IMR-90 (cell line): ENCODE measurements at regions not wholly inside any gene's neighbourhood (a gene's known extent, or its start where the extent isn't known, plus 50 kb on each side); places are given as distances from the start of the nearest gene placed in this dataset.
"Not testable (repeated sequence)": the region's sequence is repeated elsewhere in the genome, so short reads cannot be mapped to it uniquely, and the experiment has no call there.

ENCODE experiments used
- ATAC-seq: fragments of 200-7000 bp; cut with Tn5 transposase; 2 replicates; pipeline ENCODE4 v1.9.1; 2020; ENCODE audit warnings: low read depth, mild to moderate bottlenecking, moderate library complexity
- BruUV-seq: library from RNA; stranded (reverse); fragments of 400-500 nt; replicated peaks from 2 replicates; lab custom pipeline; 2021; lab: Mats Ljungman, UMichigan
- CTCF ChIA-PET: fragments of 300-600 bp; formaldehyde crosslinking; extraction: SDS; loops from one replicate; lab custom pipeline; 2021; ENCODE audit warnings: antibody characterized with exemption; lab: Yijun Ruan, JAX
- POLR2A ChIA-PET: fragments of 300-600 bp; sonication (Branson Sonifier 250); formaldehyde crosslinking; loops from one replicate; lab custom pipeline; 2022; ENCODE audit warnings: antibody characterized with exemption; ENCODE audit not compliant: unreplicated experiment; lab: Charles Lee
- DNase-seq: peaks from one replicate; pipeline ENCODE4 v3.0.0; 2013
- H2AFZ ChIP-seq: replicated peaks from 2 replicates; pipeline ENCODE3; 2013; ENCODE audit warnings: low read length, mild to moderate bottlenecking; ENCODE audit not compliant: poor library complexity
- H2AK5ac ChIP-seq: 2 replicates; pipeline ENCODE4 v1.6.1; 2013; ENCODE audit warnings: low read depth, low read length, inconsistent platforms
- H2AK9ac ChIP-seq: replicated peaks from 2 replicates; pipeline ENCODE3; 2013; ENCODE audit warnings: mild to moderate bottlenecking, low read depth, low read length, moderate library complexity; ENCODE audit not compliant: poor library complexity
- H2BK120ac ChIP-seq: 2 replicates; pipeline ENCODE4 v1.6.1; 2013; ENCODE audit warnings: low read depth, low read length, inconsistent platforms
- H2BK15ac ChIP-seq: 3 replicates; pipeline ENCODE4 v1.6.1; 2013; ENCODE audit warnings: low read depth, low read length, inconsistent platforms
- H2BK20ac ChIP-seq: 2 replicates; pipeline ENCODE4 v1.6.1; 2013; ENCODE audit warnings: low read depth, mild to moderate bottlenecking, inconsistent platforms, low read length, moderate library complexity
- H2BK5ac ChIP-seq: 2 replicates; pipeline ENCODE4 v1.6.1; 2013; ENCODE audit warnings: mild to moderate bottlenecking, low read depth, low read length, inconsistent platforms; ENCODE audit not compliant: poor library complexity, severe bottlenecking
- H3K14ac ChIP-seq: replicated peaks from 2 replicates; pipeline ENCODE4 v1.6.1; 2013; ENCODE audit warnings: low read depth, low read length, inconsistent platforms
- H3K18ac ChIP-seq: 2 replicates; pipeline ENCODE4 v1.6.1; 2013; ENCODE audit warnings: low read depth, low read length, control low read depth
- H3K23ac ChIP-seq: 2 replicates; pipeline ENCODE4 v1.6.1; 2013; ENCODE audit warnings: low read depth, low read length, inconsistent platforms
- H3K27ac ChIP-seq: 2 replicates; pipeline ENCODE4 v1.5.1; 2013; ENCODE audit warnings: mild to moderate bottlenecking, control low read depth, low read length; ENCODE audit not compliant: insufficient read depth
- H3K27me3 ChIP-seq: 2 replicates; pipeline ENCODE4 v1.6.1; 2013; ENCODE audit warnings: low read length; ENCODE audit not compliant: control insufficient read depth, insufficient read depth
- H3K36me3 ChIP-seq: 2 replicates; pipeline ENCODE4 v1.6.1; 2013; ENCODE audit warnings: low read length, mixed read lengths; ENCODE audit not compliant: control insufficient read depth, insufficient read depth
- H3K4ac ChIP-seq: 2 replicates; pipeline ENCODE4 v1.6.1; 2013; ENCODE audit warnings: low read depth, low read length, inconsistent platforms
- H3K4me1 ChIP-seq: 2 replicates; pipeline ENCODE4 v1.6.1; 2013; ENCODE audit warnings: low read length, mixed read lengths; ENCODE audit not compliant: control insufficient read depth, insufficient read depth
- H3K4me2 ChIP-seq: 2 replicates; pipeline ENCODE4 v1.6.1; 2013; ENCODE audit warnings: low read depth, mild to moderate bottlenecking, control low read depth, low read length, moderate library complexity
- H3K4me3 ChIP-seq: 2 replicates; pipeline ENCODE4 v1.5.1; 2013; ENCODE audit warnings: low read depth, mild to moderate bottlenecking, control low read depth, low read length, moderate library complexity; ENCODE audit not compliant: insufficient read depth
- H3K56ac ChIP-seq: 2 replicates; pipeline ENCODE4 v1.6.1; 2013; ENCODE audit warnings: low read length, inconsistent platforms; ENCODE audit not compliant: insufficient read depth; ENCODE audit errors: extremely low read depth
- H3K79me1 ChIP-seq, 2 experiments: 2 replicates each; pipeline ENCODE4 v1.6.1; 2013; ENCODE audit warnings: low read length in 2 of 2, inconsistent platforms in 1 of 2, low read depth in 1 of 2
- H3K9ac ChIP-seq: 2 replicates; pipeline ENCODE4 v1.6.1; 2013; ENCODE audit warnings: low read depth, low read length, control low read depth
- H3K9me1 ChIP-seq: 2 replicates; pipeline ENCODE4 v1.6.1; 2013; ENCODE audit warnings: low read length, inconsistent platforms; ENCODE audit not compliant: insufficient read depth
- H3K9me3 ChIP-seq: 2 replicates; pipeline ENCODE4 v1.6.1; 2013; ENCODE audit warnings: low read length; ENCODE audit not compliant: control insufficient read depth, insufficient read depth
- H4K20me1 ChIP-seq: 2 replicates; pipeline ENCODE4 v1.6.1; 2013; ENCODE audit warnings: low read length, inconsistent platforms; ENCODE audit not compliant: insufficient read depth
- H4K5ac ChIP-seq: 2 replicates; pipeline ENCODE4 v1.6.1; 2013; ENCODE audit warnings: mild to moderate bottlenecking, low read depth, low read length, control low read depth
- H4K8ac ChIP-seq, 2 experiments: 2 replicates each; pipeline ENCODE4 v1.6.1; 2013; ENCODE audit warnings: low read depth in 2 of 2, low read length in 2 of 2, control low read depth in 1 of 2, inconsistent platforms in 1 of 2
- H4K91ac ChIP-seq: 2 replicates; pipeline ENCODE4 v1.6.1; 2013; ENCODE audit warnings: low read depth, low read length, inconsistent platforms; ENCODE audit not compliant: insufficient read depth
- CEBPB ChIP-seq: IDR thresholded peaks from 2 replicates; pipeline ENCODE4 v1.6.1; 2012; ENCODE audit warnings: low read depth, low read length, improper control_type of control experiment
- CHD1 ChIP-seq: IDR thresholded peaks from 2 replicates; pipeline ENCODE4 v1.6.1; 2012; ENCODE audit warnings: low read depth, low read length, improper control_type of control experiment
- NFE2L2 ChIP-seq: fragments of 150-350 bp; IDR thresholded peaks from 2 replicates; pipeline ENCODE4 v1.6.1; 2016; ENCODE audit warnings: low read depth, mild to moderate bottlenecking, low read length
- RAD21 ChIP-seq: IDR thresholded peaks from 2 replicates; pipeline ENCODE4 v1.6.1; 2012; ENCODE audit warnings: low read length, improper control_type of control experiment
- RCOR1 ChIP-seq: IDR thresholded peaks from 2 replicates; pipeline ENCODE4 v1.6.1; 2012; ENCODE audit warnings: mild to moderate bottlenecking, low read length, improper control_type of control experiment; ENCODE audit not compliant: insufficient replicate concordance
- RFX5 ChIP-seq: IDR thresholded peaks from 2 replicates; pipeline ENCODE4 v1.8.0; 2012; ENCODE audit warnings: low read depth, mild to moderate bottlenecking, low read length, moderate library complexity
- SMC3 ChIP-seq: fragments of 150-350 bp; IDR thresholded peaks from 2 replicates; pipeline ENCODE4 v1.6.1; 2016; ENCODE audit warnings: low read depth, mild to moderate bottlenecking, antibody characterized with exemption, low read length, moderate library complexity
- WGBS, 2 experiments: methylation state at CpG; one replicate each; pipeline versions ENCODE4 v1.1.5 to v1.1.7; 2013; ENCODE audit warnings: missing lambda C conversion rate in 2 of 2; ENCODE audit not compliant: insufficient read length in 1 of 2; ENCODE audit errors: extremely low coverage in 2 of 2; 5-methylcytosine and 5-hydroxymethylcytosine counted together
- dilution Hi-C: fragments of 300-500 bp; cut with HindIII; formaldehyde crosslinking; loops from one replicate; pipeline ENCODE4 v1.14.3; 2018; ENCODE audit warnings: low sequenced_read_pairs; ENCODE audit not compliant: unreplicated experiment
- in situ Hi-C: fragments of 300-500 bp; cut with MboI; formaldehyde crosslinking; loops from 3 replicates; pipeline ENCODE4 v1.14.3; 2019; ENCODE audit warnings: low sequenced_read_pairs, inconsistent platforms, mixed read lengths
- intact Hi-C: fragments of 100-400 bp; cut with micrococcal nuclease; formaldehyde crosslinking; loops from 2 replicates; pipeline ENCODE4 v1.10.0; 2022

DNA sequence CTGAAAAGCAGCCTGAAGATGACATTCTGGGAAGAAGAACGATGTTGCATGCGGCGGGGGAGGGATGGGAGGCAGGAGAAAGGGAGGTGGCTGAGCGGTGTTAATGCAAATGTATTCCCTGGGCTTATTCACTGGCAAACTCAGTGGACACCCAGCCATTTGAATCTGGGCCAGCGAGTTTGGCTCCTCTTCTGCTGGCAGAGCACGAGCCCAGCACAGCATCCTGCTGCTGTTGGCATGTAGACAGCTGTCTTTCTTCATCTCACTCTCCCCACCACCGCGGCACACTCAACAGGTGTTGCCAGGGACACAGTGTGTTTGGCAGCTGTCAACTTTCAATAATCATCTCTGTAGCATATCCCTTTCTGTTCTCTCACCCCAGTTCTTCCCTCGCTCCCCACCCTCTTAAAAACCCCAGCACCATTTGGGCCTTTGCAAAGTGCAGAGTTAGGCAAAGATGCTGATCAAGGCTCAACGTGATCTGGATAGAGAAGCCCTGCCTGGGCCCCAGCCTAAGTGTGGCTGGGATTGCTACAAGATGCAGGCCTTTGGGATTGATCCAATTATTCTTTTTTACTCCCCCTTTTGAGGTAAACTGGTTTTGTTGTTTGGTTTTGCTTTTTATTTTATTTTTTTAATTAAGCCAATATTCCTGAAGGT is 131.9 kb downstream of the EXOC5 start:
- no TSS peak for BruUV-seq
- 20% methylated on average over 2 of the region's 10 CpGs; no CpG with 5 or more reads in 1 of the 2 experiments for WGBS, 2 experiments

GRCh38 chr14:57127809-57128208 is 140.9 kb downstream of the EXOC5 start:
- H3K4me3 ChIP-seq, H3K56ac ChIP-seq, BruUV-seq, dilution Hi-C loops, H4K5ac ChIP-seq, H2BK15ac ChIP-seq, DNase-seq, H4K20me1 ChIP-seq, H3K27me3 ChIP-seq, CTCF ChIA-PET, H2BK120ac ChIP-seq, H2BK5ac ChIP-seq, H2AK9ac ChIP-seq, POLR2A ChIA-PET, H3K36me3 ChIP-seq, H3K9ac ChIP-seq, H2AK5ac ChIP-seq, H3K14ac ChIP-seq, H3K4me1 ChIP-seq, H3K18ac ChIP-seq, H3K4ac ChIP-seq, in situ Hi-C loops, H4K8ac ChIP-seq, H3K27ac ChIP-seq, H3K9me1 ChIP-seq, intact Hi-C loops, H3K79me1 ChIP-seq, H2AFZ ChIP-seq, H4K91ac ChIP-seq, ATAC-seq, H3K23ac ChIP-seq, H3K9me3 ChIP-seq, H2BK20ac ChIP-seq, H3K4me2 ChIP-seq: not testable (repeated sequence)
- WGBS, 2 experiments, result no CpG with 5 or more reads among the region's 6 CpGs

More for the DNA sequence above, 131.9 kb downstream of the EXOC5 start:
- Histone ChIP-seq H2AK9ac (no peak overlapping the region), H3K79me1 (no peaks in the 10 kb centered on the region), H3K56ac (no peak overlapping the region), H2BK20ac (no peak overlapping the region), H2BK120ac (no peak overlapping the region), H3K9me3 (no peaks in the 10 kb centered on the region), H3K4me1 (no peaks in the 10 kb centered on the region), H3K27me3 (no peaks in the 10 kb centered on the region), H3K27ac (no peak overlapping the region), H4K20me1 (no peaks in the 10 kb centered on the region), H4K8ac (no peak overlapping the region), H3K9me1 (no peaks in the 10 kb centered on the region), H3K36me3 (no peaks in the 10 kb centered on the region), H3K4me2 (no peak overlapping the region), H2AFZ (no peak overlapping the region), H3K9ac (no peak overlapping the region), H2AK5ac (no peak overlapping the region), H3K4ac (no peak overlapping the region), H4K5ac (no peak overlapping the region), H3K18ac (no peak overlapping the region), H2BK15ac (no peak overlapping the region), H2BK5ac (no peak overlapping the region), H4K91ac (no peak overlapping the region), H3K14ac (no peak overlapping the region), H3K4me3 (no peak overlapping the region), H3K23ac (no peak overlapping the region)
- ATAC-seq (no peak), DNase-seq (no peak)
- intact Hi-C loops (no loop called here), in situ Hi-C loops (no loop called here), dilution Hi-C loops (no loop called here)
- POLR2A ChIA-PET, result no interaction called here
- TF ChIP-seq RCOR1, result no peak
- TF ChIP-seq RFX5, result no peak
- no peak for TF ChIP-seq CHD1
- no peak for TF ChIP-seq CEBPB
- TF ChIP-seq RAD21, result no peak
- no peak for TF ChIP-seq NFE2L2
- no peak for TF ChIP-seq SMC3
- CTCF ChIA-PET, result no interaction called here
